HCT116 (cell line): ENCODE measurements at regions not wholly inside any gene's neighbourhood (a gene's known extent, or its start where the extent isn't known, plus 50 kb on each side); places are given as distances from the start of the nearest gene placed in this dataset.

Experiments used
- POLR2AphosphoS5 ChIP-seq: IDR thresholded peaks from 2 replicates; pipeline ENCODE4 v1.6.1; 2011; ENCODE audit warnings: mild to moderate bottlenecking, low read depth, low read length, moderate library complexity
- ZFX ChIP-seq: fragments of 450-650 bp; IDR thresholded peaks from 2 replicates; pipeline ENCODE4 v1.6.1; 2017
- ZNF274 ChIP-seq: fragments of 200-500 bp; sonication (Bioruptor generic); IDR thresholded peaks from 2 replicates; pipeline ENCODE4 v1.6.1; 2014; ENCODE audit warnings: mild to moderate bottlenecking, low read depth, low read length, inconsistent platforms
- TF ChIP-seq, protein P1 (sequence below), 3 experiments: fragments of 200-600 bp in 1 of 3; sonication (generic) in 1 of 3; IDR thresholded peaks in 2 of 3; conservative IDR thresholded peaks in 1 of 3; 2 replicates each; pipeline ENCODE4 v1.5.1; 2012 to 2017; ENCODE audit warnings: low read depth in 2 of 3, low read length in 2 of 3, antibody characterized with exemption in 1 of 3, borderline replicate concordance in 1 of 3, control low read depth in 1 of 3, mild to moderate bottlenecking in 1 of 3, mixed read lengths in 1 of 3, mixed run types in 1 of 3, moderate library complexity in 1 of 3; ENCODE audit not compliant: insufficient read depth in 1 of 3

GRCh38 chr5:144971108-144971850, 800.6 kb downstream of the KCTD16 start:
- TF ChIP-seq, protein P1, sequence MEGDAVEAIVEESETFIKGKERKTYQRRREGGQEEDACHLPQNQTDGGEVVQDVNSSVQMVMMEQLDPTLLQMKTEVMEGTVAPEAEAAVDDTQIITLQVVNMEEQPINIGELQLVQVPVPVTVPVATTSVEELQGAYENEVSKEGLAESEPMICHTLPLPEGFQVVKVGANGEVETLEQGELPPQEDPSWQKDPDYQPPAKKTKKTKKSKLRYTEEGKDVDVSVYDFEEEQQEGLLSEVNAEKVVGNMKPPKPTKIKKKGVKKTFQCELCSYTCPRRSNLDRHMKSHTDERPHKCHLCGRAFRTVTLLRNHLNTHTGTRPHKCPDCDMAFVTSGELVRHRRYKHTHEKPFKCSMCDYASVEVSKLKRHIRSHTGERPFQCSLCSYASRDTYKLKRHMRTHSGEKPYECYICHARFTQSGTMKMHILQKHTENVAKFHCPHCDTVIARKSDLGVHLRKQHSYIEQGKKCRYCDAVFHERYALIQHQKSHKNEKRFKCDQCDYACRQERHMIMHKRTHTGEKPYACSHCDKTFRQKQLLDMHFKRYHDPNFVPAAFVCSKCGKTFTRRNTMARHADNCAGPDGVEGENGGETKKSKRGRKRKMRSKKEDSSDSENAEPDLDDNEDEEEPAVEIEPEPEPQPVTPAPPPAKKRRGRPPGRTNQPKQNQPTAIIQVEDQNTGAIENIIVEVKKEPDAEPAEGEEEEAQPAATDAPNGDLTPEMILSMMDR (IDR thresholded peaks at IDR 0.05 in 2 of 3, conservative IDR thresholded peaks at IDR 0.05 in 1 of 3; ENCODE audit: borderline replicate concordance in 1 of 3, insufficient read depth in 1 of 3, low read depth in 2 of 3, low read length in 2 of 3), result no peak
- TF ChIP-seq POLR2AphosphoS5, result no peak
- no peak for TF ChIP-seq ZNF274
- no peak for TF ChIP-seq ZFX
